Stimulated activated naive CD8-positive, alpha-beta T cell treated with anti-CD3 and anti-CD28 coated beads, Interleukin-15, amount 100 ng/mL, for 72 hours (primary cell): ENCODE measurements at regions not wholly inside any gene's neighbourhood (a gene's known extent, or its start where the extent isn't known, plus 50 kb on each side); places are given as distances from the start of the nearest gene placed in this dataset.
A peak's percentile ranks its signal among the peaks of the same experiment; 100 is the strongest.

Experiments
- ATAC-seq: fragments of 150-1000 bp; cut with Tn5 transposase; 2 replicates; pipeline ENCODE4 v1.10.0; 2021; ENCODE audit warnings: mild to moderate bottlenecking, moderate library complexity
- DNase-seq, 2 donors: peaks; one replicate each; pipeline ENCODE4 v3.0.0; 2021 to 2022
- H3K27ac Mint-ChIP-seq, 2 donors: one replicate each; pipeline ENCODE4 v1.8.0; 2022; ENCODE audit warnings: mild to moderate bottlenecking in 2 of 2, mixed read lengths in 2 of 2, moderate library complexity in 2 of 2
- H3K27me3 Mint-ChIP-seq: one replicate; pipeline ENCODE4 v1.8.0; 2022; ENCODE audit warnings: mixed read lengths
- H3K4me1 Mint-ChIP-seq: one replicate; pipeline ENCODE4 v1.8.0; 2022; ENCODE audit warnings: mild to moderate bottlenecking, mixed read lengths
- H3K4me3 Mint-ChIP-seq, 2 donors: one replicate each; pipeline ENCODE4 v1.8.0; 2022; ENCODE audit warnings: mild to moderate bottlenecking in 2 of 2, mixed read lengths in 2 of 2, moderate library complexity in 1 of 2
- H3K9me3 Mint-ChIP-seq, 2 donors: one replicate each; pipeline ENCODE4 v1.8.0; 2022; ENCODE audit warnings: mixed read lengths in 2 of 2

DNA sequence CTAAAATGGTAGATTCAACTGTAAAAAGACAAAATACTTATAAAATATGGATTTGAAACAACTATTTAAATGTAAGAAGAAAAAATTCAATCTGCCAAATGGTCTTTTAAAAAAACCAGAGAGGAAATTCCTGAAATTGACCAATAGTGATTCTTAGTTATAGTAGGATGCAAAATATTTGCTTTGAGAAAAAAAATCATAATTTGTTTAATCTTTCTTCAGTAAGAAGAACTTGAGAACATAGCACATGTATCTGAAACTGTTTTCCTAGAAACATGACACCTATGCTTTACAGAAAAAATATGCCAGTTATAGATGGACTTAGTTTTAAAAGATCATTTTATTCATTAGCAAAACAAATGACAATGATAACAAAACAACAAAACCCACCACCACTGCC, 186.9 kb upstream of the CD180 start:
- DNase-seq (no peak), ATAC-seq (no peak)
- Mint-ChIP-seq H3K4me1 (no peaks in the 10 kb centered on the region), H3K9me3 (no peaks in the 10 kb centered on the region), H3K27me3 (no peaks in the 10 kb centered on the region), H3K4me3 (no peak overlapping the region), H3K27ac (no peak overlapping the region)

DNA sequence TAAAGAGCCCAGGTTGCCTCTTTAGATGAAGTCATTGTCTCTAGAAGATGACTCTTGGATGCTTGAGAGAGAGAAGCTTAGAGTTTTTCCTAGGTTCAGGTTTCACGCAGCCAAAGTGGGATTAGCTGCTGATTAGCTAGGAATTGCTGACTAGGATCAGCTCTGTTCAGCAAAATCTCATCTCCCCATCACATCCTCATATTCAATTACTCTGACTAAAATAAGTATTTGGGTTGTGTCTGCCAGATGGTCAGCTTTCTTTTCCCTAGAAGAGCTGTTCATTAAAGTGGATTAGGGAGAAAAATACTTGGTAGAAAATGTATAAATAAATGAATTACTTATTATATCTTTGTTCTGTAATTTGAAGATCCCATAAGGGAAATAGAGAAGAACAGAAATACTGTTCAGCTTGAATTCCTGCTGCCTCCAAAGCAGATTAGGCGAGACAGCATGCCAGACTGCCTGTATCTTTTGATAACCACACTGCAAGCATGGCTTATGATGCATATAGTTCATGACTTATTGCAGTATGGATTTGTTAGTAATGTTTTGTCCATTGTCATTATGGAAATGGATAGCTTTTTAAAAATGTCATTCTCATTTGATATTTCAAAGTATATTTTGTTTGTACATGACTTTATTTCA, 184.8 kb upstream of the CD180 start:
- Mint-ChIP-seq H3K27ac (no peak overlapping the region), H3K4me3 (no peak overlapping the region), H3K4me1 (no peaks in the 10 kb centered on the region), H3K27me3 (no peaks in the 10 kb centered on the region), H3K9me3 (no peaks in the 10 kb centered on the region)
- DNase-seq (no peak), ATAC-seq (no peak)

DNA sequence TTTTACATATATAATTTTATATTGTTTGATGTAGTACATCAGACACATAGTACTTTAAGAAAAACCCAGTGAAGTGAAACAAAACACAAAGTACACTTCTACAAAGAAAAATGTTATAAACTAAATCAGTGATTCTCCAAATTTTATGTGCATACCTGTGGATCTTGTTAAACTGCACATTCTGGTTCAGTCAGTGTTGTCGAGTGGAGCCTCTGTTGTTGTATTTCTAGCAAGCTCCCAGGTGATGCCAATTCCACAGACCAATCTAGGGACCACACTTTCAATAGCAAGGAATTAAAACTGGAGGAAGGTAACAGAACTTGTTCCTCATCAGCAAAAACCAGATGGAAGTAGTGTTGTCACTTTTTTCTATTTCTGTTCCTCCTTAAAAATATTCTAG, 183.8 kb upstream of the CD180 start:
- ATAC-seq (no peak), DNase-seq (no peak)
- no peaks in the 10 kb centered on the region for H3K27me3 Mint-ChIP-seq
- H3K27ac Mint-ChIP-seq, result no peak overlapping the region
- no peak overlapping the region for H3K4me3 Mint-ChIP-seq
- no peaks in the 10 kb centered on the region for H3K9me3 Mint-ChIP-seq
- no peaks in the 10 kb centered on the region for H3K4me1 Mint-ChIP-seq

DNA sequence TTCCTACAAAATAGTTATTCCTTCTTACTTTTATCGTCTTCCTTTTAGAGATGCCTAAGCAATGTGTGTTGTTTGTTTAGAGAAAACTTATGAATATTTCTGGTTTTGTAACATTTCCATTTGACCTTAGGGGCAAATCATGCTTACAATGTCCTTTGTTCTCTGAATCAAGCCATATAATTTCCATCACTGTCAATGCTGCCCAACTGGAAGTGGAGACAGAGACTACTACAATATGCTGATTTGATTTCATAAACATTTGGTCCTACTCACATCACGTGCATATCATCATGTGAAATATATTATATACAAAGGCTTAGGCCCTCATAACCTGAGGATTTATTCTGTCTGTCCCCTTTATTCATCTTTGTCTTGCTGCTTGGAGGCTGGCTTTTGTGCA, 183.2 kb upstream of the CD180 start:
- DNase-seq, result no peak
- Mint-ChIP-seq H3K9me3 (no peaks in the 10 kb centered on the region), H3K27me3 (no peaks in the 10 kb centered on the region), H3K27ac (no peak overlapping the region), H3K4me1 (no peaks in the 10 kb centered on the region), H3K4me3 (no peak overlapping the region)
- no peak for ATAC-seq

DNA sequence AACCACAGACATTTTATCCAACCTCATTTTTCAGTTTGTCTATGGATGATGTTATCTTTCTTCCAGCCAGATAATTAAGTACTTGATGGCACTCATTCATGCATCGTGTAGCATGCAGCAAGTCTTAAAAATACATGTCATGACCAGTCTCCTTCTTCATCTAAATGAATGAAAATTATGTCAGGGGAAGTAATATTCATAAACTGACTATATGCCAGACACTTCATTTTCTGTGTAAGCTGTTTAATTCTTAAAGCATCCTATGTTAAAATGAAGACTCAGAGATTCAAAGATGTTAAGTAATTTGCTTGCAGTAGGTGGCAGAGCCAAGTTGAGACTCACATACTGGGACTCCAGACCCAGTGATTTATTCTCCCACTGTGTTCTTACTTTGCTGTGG, 181.7 kb upstream of the CD180 start:
- Mint-ChIP-seq H3K27me3 (no peaks in the 10 kb centered on the region), H3K9me3 (no peaks in the 10 kb centered on the region), H3K4me3 (no peak overlapping the region), H3K27ac (no peak overlapping the region), H3K4me1 (peaks cover 7% of the 10 kb centered on the region)
- no peak for DNase-seq
- ATAC-seq, result no peak

DNA sequence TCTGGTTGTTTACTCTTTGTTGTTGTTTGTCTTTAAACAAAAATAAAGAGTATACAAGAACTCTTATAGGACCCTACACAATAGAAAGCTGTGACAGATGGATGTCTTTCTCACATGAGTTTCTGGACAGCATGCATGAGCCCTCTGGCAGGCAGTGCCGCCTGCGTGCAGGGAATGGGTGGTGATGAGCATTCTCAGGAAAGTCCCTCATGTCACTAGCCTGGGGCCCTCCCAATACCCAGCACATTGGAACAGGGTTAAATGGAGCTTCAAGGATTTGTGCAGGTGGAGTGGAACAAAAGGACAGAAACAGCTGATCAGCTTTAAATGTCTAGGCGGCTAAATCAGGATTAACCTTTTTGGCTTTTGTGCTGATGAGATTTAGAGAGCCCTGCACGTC, 181.0 kb upstream of the CD180 start:
- H3K9me3 Mint-ChIP-seq, result no peaks in the 10 kb centered on the region
- no peak overlapping the region for H3K27ac Mint-ChIP-seq
- no peak for DNase-seq
- H3K27me3 Mint-ChIP-seq, result no peaks in the 10 kb centered on the region
- peaks cover 7% of the 10 kb centered on the region for H3K4me1 Mint-ChIP-seq
- ATAC-seq, result no peak
- no peak overlapping the region for H3K4me3 Mint-ChIP-seq

DNA sequence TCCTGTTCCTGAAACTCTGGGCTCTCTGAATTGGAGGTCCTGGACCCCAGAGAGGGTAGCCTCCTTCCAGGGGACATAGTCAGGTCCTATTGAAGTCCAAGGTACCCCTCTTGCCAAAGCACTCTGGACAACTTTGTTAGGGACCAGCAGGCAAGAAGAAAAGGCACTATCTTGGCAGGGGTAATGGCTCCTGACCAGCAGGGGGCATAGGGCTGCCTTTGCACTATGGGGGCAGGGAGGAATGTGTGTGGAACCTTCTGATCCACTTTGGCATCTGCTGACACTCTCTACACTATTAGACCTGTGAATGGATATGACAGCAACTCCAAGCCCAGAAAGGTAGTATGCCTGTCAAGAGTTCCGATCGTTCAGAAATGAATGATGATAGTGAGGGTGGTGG, 179.0 kb upstream of the CD180 start:
- Mint-ChIP-seq H3K27me3 (no peaks in the 10 kb centered on the region), H3K9me3 (no peaks in the 10 kb centered on the region), H3K4me3 (no peak overlapping the region), H3K4me1 (peaks cover 7% of the 10 kb centered on the region), H3K27ac (no peak overlapping the region)
- DNase-seq (no peak), ATAC-seq (no peak)

DNA sequence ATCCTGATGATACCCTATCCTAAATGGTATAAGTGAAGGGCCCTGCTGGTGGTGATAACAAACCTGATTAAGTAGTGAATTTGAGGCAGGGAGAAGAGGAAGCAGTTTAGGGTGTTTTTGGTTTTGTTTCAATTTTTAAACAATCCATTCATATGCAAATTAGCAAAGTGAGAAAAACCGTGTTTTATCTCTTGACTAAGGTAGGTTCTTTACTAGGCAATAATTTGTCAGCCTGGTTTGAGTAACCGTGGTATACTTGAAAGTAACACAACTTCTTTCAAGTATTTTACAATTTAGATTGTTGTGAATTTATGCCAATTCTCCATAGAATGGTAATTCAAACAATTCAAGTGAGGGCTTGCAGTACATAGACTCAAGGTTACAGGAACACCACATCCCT, 177.8 kb upstream of the CD180 start:
- no peak overlapping the region for H3K4me3 Mint-ChIP-seq
- H3K9me3 Mint-ChIP-seq, result no peaks in the 10 kb centered on the region
- H3K27me3 Mint-ChIP-seq, result no peaks in the 10 kb centered on the region
- H3K27ac Mint-ChIP-seq, result no peak overlapping the region
- ATAC-seq, result no peak
- DNase-seq, result no peak
- peaks cover 7% of the 10 kb centered on the region for H3K4me1 Mint-ChIP-seq

DNA sequence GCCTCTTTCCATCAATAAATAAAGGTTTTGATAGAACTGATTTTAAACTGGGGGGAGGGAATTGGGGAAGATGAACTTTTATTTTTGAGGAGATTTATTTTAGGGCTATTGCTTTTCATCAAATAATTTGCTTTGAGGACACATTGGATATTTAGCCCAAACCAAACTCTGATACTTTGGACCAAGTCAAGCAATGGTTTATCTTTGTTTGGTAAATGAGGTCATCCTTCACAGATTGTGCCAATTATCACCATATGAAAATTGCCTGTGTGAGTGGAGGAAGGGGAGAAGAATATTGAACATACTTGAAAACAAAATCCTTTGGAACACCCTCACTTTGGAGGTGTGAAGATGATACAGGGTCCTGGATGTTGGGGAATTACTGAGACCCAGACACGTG, 176.9 kb upstream of the CD180 start:
- H3K27ac Mint-ChIP-seq, result no peak overlapping the region
- no peaks in the 10 kb centered on the region for H3K9me3 Mint-ChIP-seq
- ATAC-seq (no peak), DNase-seq (no peak)
- H3K4me1 Mint-ChIP-seq, result peaks cover 7% of the 10 kb centered on the region
- no peaks in the 10 kb centered on the region for H3K27me3 Mint-ChIP-seq
- no peak overlapping the region for H3K4me3 Mint-ChIP-seq

DNA sequence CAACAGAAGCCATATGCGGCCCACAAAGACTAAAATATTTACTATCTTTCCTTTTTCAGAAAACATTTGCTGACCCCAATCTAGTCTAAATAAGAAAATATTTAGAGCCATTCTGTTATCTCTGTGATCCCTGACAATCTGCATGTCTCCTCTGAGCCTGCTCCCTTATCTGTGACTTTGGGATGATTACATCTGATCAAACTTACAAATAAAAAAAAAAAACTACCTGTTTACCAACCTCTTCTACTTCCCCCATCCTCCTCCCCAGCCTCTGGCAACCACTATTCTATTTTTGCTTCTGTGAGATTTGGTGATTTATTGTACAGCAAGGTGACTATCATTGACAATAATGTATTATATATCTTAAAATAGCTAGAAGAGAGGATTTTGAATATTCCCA, 176.3 kb upstream of the CD180 start:
- peaks cover 7% of the 10 kb centered on the region for H3K4me1 Mint-ChIP-seq
- H3K9me3 Mint-ChIP-seq, result no peaks in the 10 kb centered on the region
- no peak overlapping the region for H3K27ac Mint-ChIP-seq
- DNase-seq (no peak), ATAC-seq (no peak)
- no peak overlapping the region for H3K4me3 Mint-ChIP-seq
- H3K27me3 Mint-ChIP-seq, result no peaks in the 10 kb centered on the region

DNA sequence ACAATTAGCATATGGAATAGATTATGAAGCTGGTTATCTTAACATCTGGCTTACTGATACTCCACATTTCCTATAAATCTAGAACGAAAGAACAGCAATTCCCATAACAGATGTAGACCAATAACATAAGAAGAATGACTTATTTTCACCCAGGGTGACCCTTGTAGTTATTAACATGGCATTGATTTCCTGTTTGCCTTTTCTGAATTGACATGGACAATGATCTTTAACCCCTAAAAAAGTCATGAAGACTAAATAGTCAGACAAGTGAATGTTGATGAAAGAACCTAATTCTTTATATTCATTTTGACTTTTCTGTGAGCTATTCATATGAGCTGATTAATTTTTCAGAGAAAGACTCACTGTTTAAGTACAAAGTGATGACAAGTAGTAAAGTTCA, 175.3 kb upstream of the CD180 start:
- Mint-ChIP-seq H3K27me3 (no peaks in the 10 kb centered on the region), H3K9me3 (no peaks in the 10 kb centered on the region), H3K27ac (no peak overlapping the region), H3K4me3 (no peak overlapping the region), H3K4me1 (peaks cover 7% of the 10 kb centered on the region)
- DNase-seq (no peak), ATAC-seq (no peak)

DNA sequence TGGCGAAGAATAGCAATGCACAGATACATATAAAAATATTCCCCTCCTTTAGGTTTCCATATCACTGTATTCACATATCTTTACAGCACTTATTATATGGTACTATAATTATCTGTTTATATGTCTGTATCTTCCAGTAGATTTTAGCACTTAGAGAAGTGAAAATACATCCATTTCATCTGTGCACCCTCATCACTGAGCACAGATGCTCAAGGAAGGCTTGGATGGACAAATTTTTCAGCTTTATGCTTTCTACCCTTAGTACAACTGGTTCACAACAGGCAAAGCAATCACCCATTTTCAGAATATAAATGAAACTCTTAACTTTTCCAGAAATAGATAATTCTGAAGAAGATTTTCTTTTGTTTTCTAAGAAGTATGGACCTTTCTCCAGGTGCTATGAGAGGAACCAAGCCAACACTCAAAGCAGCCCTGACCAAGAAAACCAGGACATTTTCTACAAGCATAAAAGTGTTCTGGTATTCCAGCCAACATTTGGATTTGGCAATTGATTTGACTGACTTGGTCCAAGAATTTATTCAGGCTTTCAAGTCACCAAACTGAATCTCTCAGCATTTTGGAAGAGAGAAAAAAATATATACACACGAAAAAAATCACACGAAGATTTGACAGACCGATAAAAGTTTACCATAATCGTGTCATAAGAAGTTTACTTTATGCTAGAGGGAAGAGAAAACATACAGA, 170.2 kb upstream of the CD180 start:
- H3K4me1 Mint-ChIP-seq, result peaks cover 8% of the 10 kb centered on the region
- no peak overlapping the region for H3K27ac Mint-ChIP-seq
- no peaks in the 10 kb centered on the region for H3K27me3 Mint-ChIP-seq
- no peaks in the 10 kb centered on the region for H3K9me3 Mint-ChIP-seq
- H3K4me3 Mint-ChIP-seq, result no peak overlapping the region
- ATAC-seq, result no peak
- DNase-seq, result no peak

DNA sequence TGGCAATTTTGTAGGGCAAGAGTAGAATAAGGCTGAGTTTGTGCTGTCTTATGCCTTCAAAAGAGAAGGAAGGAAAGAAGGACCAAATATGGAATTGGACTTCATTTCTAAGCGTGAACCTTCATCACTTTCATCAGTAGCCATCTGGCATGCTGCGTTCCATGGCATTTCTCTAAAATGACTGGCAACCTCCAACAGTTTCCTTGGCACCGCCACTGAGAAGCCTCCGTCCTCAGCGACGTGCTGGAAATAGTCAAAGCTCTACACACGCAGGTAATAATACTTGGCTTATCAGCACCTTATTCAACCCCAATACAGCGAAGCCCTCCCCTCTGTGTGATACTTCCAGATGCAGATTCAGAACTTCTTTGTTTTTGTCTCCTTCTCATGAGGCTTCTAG, 169.7 kb upstream of the CD180 start:
- H3K27ac Mint-ChIP-seq, result no peak overlapping the region
- ATAC-seq, result no peak
- no peak overlapping the region for H3K4me3 Mint-ChIP-seq
- no peak for DNase-seq
- no peaks in the 10 kb centered on the region for H3K27me3 Mint-ChIP-seq
- H3K4me1 Mint-ChIP-seq, result peaks cover 8% of the 10 kb centered on the region
- no peaks in the 10 kb centered on the region for H3K9me3 Mint-ChIP-seq

DNA sequence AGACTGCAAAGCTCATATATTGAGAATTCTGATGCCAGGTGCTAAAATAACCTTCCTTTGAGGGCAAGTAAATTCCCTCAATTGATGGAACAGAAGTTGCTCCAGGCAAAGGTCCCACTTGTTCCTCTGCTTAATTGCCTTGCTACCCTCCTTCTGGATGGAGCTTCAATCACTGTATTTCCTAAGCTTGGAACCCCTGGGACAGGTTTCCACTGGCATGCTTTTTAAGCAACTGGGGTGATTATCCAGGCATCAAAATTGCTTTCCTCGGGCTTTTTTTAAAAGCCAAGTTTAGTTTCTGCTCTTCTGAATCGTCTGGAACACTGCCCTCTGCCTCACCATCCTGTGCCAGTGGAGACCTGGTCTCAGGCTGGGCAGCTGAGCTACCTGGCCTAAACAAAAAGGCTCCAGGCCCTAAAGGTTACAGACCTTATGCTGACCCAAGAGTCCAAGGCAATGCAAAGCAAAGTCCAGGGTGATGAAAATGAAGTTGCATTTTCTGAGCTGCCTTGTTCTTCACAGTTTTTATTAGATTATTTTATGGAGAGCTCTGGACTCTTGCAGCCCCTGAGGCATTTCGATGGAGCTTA, 167.9 kb upstream of the CD180 start:
- no peaks in the 10 kb centered on the region for H3K27me3 Mint-ChIP-seq
- no peak for ATAC-seq
- no peak overlapping the region for H3K27ac Mint-ChIP-seq

DNA sequence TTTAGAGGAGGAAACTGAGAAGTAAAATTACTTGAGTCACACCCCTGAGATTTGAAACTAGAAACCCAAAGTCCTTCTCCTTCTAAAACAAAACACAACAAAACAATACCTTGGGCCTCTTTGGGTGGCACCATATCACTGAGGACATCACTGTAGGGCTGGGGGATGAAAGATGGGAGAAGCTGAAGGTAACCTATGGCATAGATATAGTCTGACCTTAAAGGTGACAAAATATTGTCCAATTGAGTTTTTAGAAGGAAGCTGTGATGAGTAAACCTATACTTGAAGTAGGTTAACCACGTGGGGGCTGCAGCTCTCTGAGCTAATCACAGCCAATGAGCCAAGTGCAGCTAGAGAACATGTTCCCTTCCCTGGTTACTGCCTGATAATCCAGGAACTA, 167.4 kb upstream of the CD180 start:
- peak; percentile 65 for ATAC-seq

More for the DNA sequence above, 167.9 kb upstream of the CD180 start:
- H3K9me3 Mint-ChIP-seq, result no peaks in the 10 kb centered on the region
- peaks cover 18% of the 10 kb centered on the region for H3K4me1 Mint-ChIP-seq
- H3K4me3 Mint-ChIP-seq, result no peak overlapping the region
- no peak for DNase-seq

DNA sequence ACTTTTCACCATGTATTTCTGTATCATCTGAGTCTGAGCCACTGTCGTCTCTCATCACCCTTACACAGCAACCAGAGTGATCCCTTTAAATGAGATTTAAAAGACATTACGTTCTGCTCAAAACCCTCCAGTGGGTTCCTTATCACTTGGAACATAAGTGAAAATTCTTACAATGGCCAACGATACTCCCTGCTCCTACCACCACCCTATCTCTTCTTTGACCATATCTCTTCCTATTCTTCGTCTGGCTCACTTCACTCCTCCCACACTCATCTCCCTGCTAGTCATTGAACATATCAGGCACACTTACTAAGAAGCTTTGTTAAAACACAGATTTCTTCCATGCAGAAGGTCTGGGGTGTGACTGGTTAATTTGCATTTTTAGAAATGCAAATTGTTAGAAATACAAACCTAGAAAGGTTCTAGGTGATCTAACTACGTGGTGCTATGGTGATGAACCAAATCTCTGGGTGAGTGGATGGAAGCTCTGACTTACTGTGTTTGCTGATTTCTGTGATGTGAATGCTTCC, 166.6 kb upstream of the CD180 start:
- H3K4me3 Mint-ChIP-seq, result no peak overlapping the region
- no peaks in the 10 kb centered on the region for H3K9me3 Mint-ChIP-seq
- no peak for ATAC-seq
- no peak overlapping the region for H3K27ac Mint-ChIP-seq
- H3K27me3 Mint-ChIP-seq, result no peaks in the 10 kb centered on the region
- H3K4me1 Mint-ChIP-seq, result peaks cover 18% of the 10 kb centered on the region
- no peak for DNase-seq

More for the DNA sequence above, 167.4 kb upstream of the CD180 start:
- Mint-ChIP-seq H3K27me3 (no peaks in the 10 kb centered on the region), H3K27ac (no peak overlapping the region), H3K4me3 (no peak overlapping the region), H3K4me1 (peaks cover 18% of the 10 kb centered on the region), H3K9me3 (no peaks in the 10 kb centered on the region)
- DNase-seq, result no peak
